Naive thymus-derived CD4-positive, alpha-beta T cell (primary cell): ENCODE measurements at regions not wholly inside any gene's neighbourhood (a gene's known extent, or its start where the extent isn't known, plus 50 kb on each side); places are given as distances from the start of the nearest gene placed in this dataset.

Source experiments
- ATAC-seq: fragments of 150-1000 bp; cut with Tn5 transposase; 2 replicates; pipeline ENCODE4 v1.10.0; 2021; ENCODE audit warnings: mild to moderate bottlenecking, moderate library complexity
- CTCF ChIA-PET: fragments of 350-600 bp; sonication (Branson Sonifier 250); formaldehyde crosslinking; loops from one replicate; lab custom pipeline; 2021; ENCODE audit warnings: antibody characterized with exemption; lab: Charles Lee
- POLR2A ChIA-PET: fragments of 350-600 bp; sonication (Branson Sonifier 250); formaldehyde crosslinking; loops from one replicate; lab custom pipeline; 2021; ENCODE audit warnings: antibody characterized with exemption, inconsistent platforms; lab: Charles Lee
- DNase-seq, 9 donors: peaks; one replicate each; pipeline versions ENCODE4 v3.0.0 to v3.0.0-alpha.2; 2020 to 2022; ENCODE audit warnings: mixed read lengths in 1 of 9
- H3K27ac ChIP-seq: one replicate; pipeline ENCODE4 v1.7.0; 2013; ENCODE audit warnings: mild to moderate bottlenecking, low read depth, low read length, moderate library complexity
- H3K27me3 ChIP-seq, 2 donors: one replicate each; pipeline ENCODE4 v1.7.0; 2013; ENCODE audit warnings: low read length in 2 of 2, mild to moderate bottlenecking in 2 of 2, moderate library complexity in 2 of 2; ENCODE audit not compliant: control insufficient read depth in 2 of 2, insufficient read depth in 2 of 2
- H3K36me3 ChIP-seq, 3 experiments: 1 replicate in 2 of 3; 2 replicates in 1 of 3; pipeline ENCODE4 v1.7.0; 2013; ENCODE audit warnings: low read length in 3 of 3, mild to moderate bottlenecking in 3 of 3, moderate library complexity in 1 of 3; ENCODE audit not compliant: insufficient read depth in 3 of 3, control insufficient read depth in 2 of 3
- H3K4me1 ChIP-seq, 2 donors: one replicate each; pipeline ENCODE4 v1.7.0; 2013; ENCODE audit warnings: low read length in 2 of 2, mild to moderate bottlenecking in 2 of 2, moderate library complexity in 1 of 2; ENCODE audit not compliant: control insufficient read depth in 2 of 2, insufficient read depth in 2 of 2
- H3K4me3 ChIP-seq: 2 replicates; pipeline ENCODE4 v1.7.0; 2013; ENCODE audit warnings: mild to moderate bottlenecking, low read length
- H3K9me3 ChIP-seq, 3 experiments: 1 replicate in 2 of 3; 2 replicates in 1 of 3; pipeline ENCODE4 v1.7.0; 2013; ENCODE audit warnings: low read length in 3 of 3; ENCODE audit not compliant: control insufficient read depth in 2 of 3
- H3K27ac Mint-ChIP-seq, 9 donors: one replicate each; pipeline ENCODE4 v1.8.0; 2020 to 2022; ENCODE audit warnings: mixed read lengths in 9 of 9, mild to moderate bottlenecking in 8 of 9, moderate library complexity in 5 of 9, inconsistent platforms in 2 of 9
- H3K27me3 Mint-ChIP-seq, 5 donors: one replicate each; pipeline ENCODE4 v1.8.0; 2021 to 2022; ENCODE audit warnings: mixed read lengths in 5 of 5, mild to moderate bottlenecking in 1 of 5
- H3K36me3 Mint-ChIP-seq, 5 donors: one replicate each; pipeline ENCODE4 v1.8.0; 2020 to 2022; ENCODE audit warnings: mixed read lengths in 5 of 5, mild to moderate bottlenecking in 3 of 5, inconsistent platforms in 1 of 5
- H3K4me1 Mint-ChIP-seq, 7 donors: one replicate each; pipeline ENCODE4 v1.8.0; 2020 to 2022; ENCODE audit warnings: mixed read lengths in 7 of 7, mild to moderate bottlenecking in 3 of 7, inconsistent platforms in 1 of 7
- H3K4me3 Mint-ChIP-seq, 10 donors: one replicate each; pipeline ENCODE4 v1.8.0; 2020 to 2022; ENCODE audit warnings: mild to moderate bottlenecking in 10 of 10, mixed read lengths in 10 of 10, moderate library complexity in 6 of 10, inconsistent platforms in 2 of 10
- H3K9me3 Mint-ChIP-seq, 11 donors: one replicate each; pipeline ENCODE4 v1.8.0; 2020 to 2022; ENCODE audit warnings: mixed read lengths in 11 of 11, mild to moderate bottlenecking in 4 of 11, inconsistent platforms in 1 of 11, moderate library complexity in 1 of 11
- intact Hi-C, 2 donors: fragments of 100-400 bp; cut with micrococcal nuclease; formaldehyde crosslinking; loops; one replicate each; pipeline ENCODE4 v1.15.1; 2023

- Histone ChIP-seq H3K36me3 (no peaks in the 10 kb centered on the region), H3K27me3 (no peaks in the 10 kb centered on the region), H3K4me1 (no peaks in the 10 kb centered on the region), H3K27ac (no peak overlapping the region), H3K4me3 (no peak overlapping the region), H3K9me3 (no peaks in the 10 kb centered on the region)
- POLR2A ChIA-PET: interaction anchor here (0.6 kb wide), 1 partner anchor 880 kb away, joined by 3 read pairs; no protein-coding TSS in a partner anchor
- Mint-ChIP-seq H3K4me1 (peaks cover 0 to 10% (median 5%) of the 10 kb centered on the region in 7 donors), H3K27me3 (peaks cover 19 to 43% (median 33%) of the 10 kb centered on the region in 5 donors), H3K36me3 (no peaks in the 10 kb centered on the region), H3K9me3 (no peaks in the 10 kb centered on the region), H3K4me3 (no peak overlapping the region), H3K27ac (no peak overlapping the region)
- ATAC-seq (no peak), DNase-seq (no peak)
- CTCF ChIA-PET: no interaction called here
- intact Hi-C loops: no loop called here
These were observed 69.5 kb downstream of the LLPH start for GRCh38 chr12:66061076-66061475.

GRCh38 chr12:66060163-66060907, 70.2 kb downstream of the LLPH start:
- ChIA-PET POLR2A (no interaction called here), CTCF (no interaction called here)
- intact Hi-C loops: no loop called here
- Mint-ChIP-seq H3K4me1 (peaks cover 0 to 3% (median 0%) of the 10 kb centered on the region in 7 donors), H3K9me3 (no peaks in the 10 kb centered on the region), H3K27me3 (peaks cover 19 to 40% (median 37%) of the 10 kb centered on the region in 5 donors), H3K4me3 (no peak overlapping the region), H3K36me3 (no peaks in the 10 kb centered on the region), H3K27ac (no peak overlapping the region)
- H3K4me3 ChIP-seq: no peak overlapping the region
- H3K4me1 ChIP-seq: no peaks in the 10 kb centered on the region
- ATAC-seq: no peak
- H3K27ac ChIP-seq: no peak overlapping the region
- no peak for DNase-seq
- H3K9me3 ChIP-seq: no peaks in the 10 kb centered on the region
- no peaks in the 10 kb centered on the region for H3K36me3 ChIP-seq
- no peaks in the 10 kb centered on the region for H3K27me3 ChIP-seq

GRCh38 chr12:66059666-66060065, 70.9 kb downstream of the LLPH start:
- CTCF ChIA-PET: no interaction called here
- intact Hi-C loops: no loop called here

GRCh38 chr12:66058554-66058953, 72.0 kb downstream of the LLPH start:
- CTCF ChIA-PET: no interaction called here
- Mint-ChIP-seq H3K9me3 (no peaks in the 10 kb centered on the region), H3K4me3 (no peak overlapping the region), H3K4me1 (no peaks in the 10 kb centered on the region), H3K27ac (no peak overlapping the region), H3K36me3 (no peaks in the 10 kb centered on the region), H3K27me3 (peaks cover 16 to 33% (median 28%) of the 10 kb centered on the region in 5 donors)
- no peak overlapping the region for H3K4me3 ChIP-seq
- ATAC-seq (no peak), DNase-seq (no peak)
- H3K27me3 ChIP-seq: no peaks in the 10 kb centered on the region
- no peaks in the 10 kb centered on the region for H3K36me3 ChIP-seq
- POLR2A ChIA-PET: no interaction called here
- no peak overlapping the region for H3K27ac ChIP-seq
- intact Hi-C loops: no loop called here
- H3K4me1 ChIP-seq: no peaks in the 10 kb centered on the region
- no peaks in the 10 kb centered on the region for H3K9me3 ChIP-seq

More at GRCh38 chr12:66059666-66060065, 70.9 kb downstream of the LLPH start:
- no peak for ATAC-seq
- no peaks in the 10 kb centered on the region for H3K36me3 ChIP-seq
- H3K36me3 Mint-ChIP-seq: no peaks in the 10 kb centered on the region
- H3K27me3 Mint-ChIP-seq: peaks cover 19 to 36% (median 30%) of the 10 kb centered on the region in 5 donors
- no peaks in the 10 kb centered on the region for H3K9me3 ChIP-seq
- no peak for DNase-seq
- no peak overlapping the region for H3K4me3 ChIP-seq
- POLR2A ChIA-PET: no interaction called here
- H3K27ac ChIP-seq: no peak overlapping the region
- no peak overlapping the region for H3K27ac Mint-ChIP-seq
- H3K4me3 Mint-ChIP-seq: no peak overlapping the region
- H3K4me1 Mint-ChIP-seq: no peaks in the 10 kb centered on the region
- no peaks in the 10 kb centered on the region for H3K4me1 ChIP-seq
- no peaks in the 10 kb centered on the region for H3K27me3 ChIP-seq
- no peaks in the 10 kb centered on the region for H3K9me3 Mint-ChIP-seq

- Histone ChIP-seq H3K27me3 (peaks cover 0 to 3% of the 10 kb centered on the region in 2 donors), H3K4me1 (no peaks in the 10 kb centered on the region), H3K27ac (no peak overlapping the region), H3K36me3 (no peaks in the 10 kb centered on the region), H3K9me3 (no peaks in the 10 kb centered on the region), H3K4me3 (no peak overlapping the region)
- Mint-ChIP-seq H3K27ac (no peak overlapping the region), H3K4me1 (no peaks in the 10 kb centered on the region), H3K4me3 (no peak overlapping the region), H3K36me3 (no peaks in the 10 kb centered on the region), H3K27me3 (peaks cover 13 to 31% (median 17%) of the 10 kb centered on the region in 5 donors), H3K9me3 (no peaks in the 10 kb centered on the region)
- ChIA-PET CTCF (no interaction called here), POLR2A (no interaction called here)
- no peak for ATAC-seq
- intact Hi-C loops: no loop called here
- no peak for DNase-seq
These were observed 74.7 kb downstream of the LLPH start for GRCh38 chr12:66055837-66056319.

- no peaks in the 10 kb centered on the region for H3K9me3 Mint-ChIP-seq
- H3K36me3 Mint-ChIP-seq: no peaks in the 10 kb centered on the region
- H3K27ac ChIP-seq: no peak overlapping the region
- H3K27me3 Mint-ChIP-seq: peaks cover 10 to 30% (median 15%) of the 10 kb centered on the region in 5 donors
- peaks cover 0 to 3% of the 10 kb centered on the region in 2 donors for H3K27me3 ChIP-seq
- no peak overlapping the region for H3K4me3 Mint-ChIP-seq
- no peaks in the 10 kb centered on the region for H3K9me3 ChIP-seq
- POLR2A ChIA-PET: no interaction called here
- CTCF ChIA-PET: no interaction called here
- no peak overlapping the region for H3K27ac Mint-ChIP-seq
- ATAC-seq (no peak), DNase-seq (no peak)
- H3K4me1 Mint-ChIP-seq: no peaks in the 10 kb centered on the region
- intact Hi-C loops: no loop called here
- no peaks in the 10 kb centered on the region for H3K36me3 ChIP-seq
- no peak overlapping the region for H3K4me3 ChIP-seq
- no peaks in the 10 kb centered on the region for H3K4me1 ChIP-seq
These were observed 77.4 kb downstream of the LLPH start for GRCh38 chr12:66052988-66053615.
